ENCODE measurements at regions not wholly inside any gene's neighbourhood (a gene's known extent, or its start where the extent isn't known, plus 50 kb on each side); places are given as distances from the start of the nearest gene placed in this dataset.

- DNase-seq (ENCODE audit: low read depth in 2 of 2): no peak
These were observed 158.2 kb downstream of the CAND1 start for GRCh38 chr12:67427336-67427735.

DNA sequence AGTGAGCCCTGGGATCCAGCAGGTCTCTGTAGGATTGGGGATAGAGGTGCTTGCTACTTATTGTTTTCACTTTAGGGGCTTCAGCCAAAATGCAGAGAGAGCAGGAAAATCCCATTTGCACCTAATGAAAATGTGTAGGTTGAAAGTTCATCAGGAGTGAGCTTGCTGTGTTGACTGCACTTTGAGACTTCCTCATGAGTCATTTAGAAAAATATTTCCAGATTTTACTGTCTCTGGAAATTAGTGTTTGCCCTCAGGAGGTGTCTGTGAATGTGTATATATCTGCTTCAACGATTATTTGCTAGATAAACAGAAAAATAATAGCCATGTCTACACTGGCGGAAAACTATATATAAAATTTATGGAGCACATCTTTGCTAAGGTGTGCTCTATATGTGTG is 159.3 kb downstream of the CAND1 start:
- no peak for DNase-seq (ENCODE audit: low read depth in 2 of 2)

DNA sequence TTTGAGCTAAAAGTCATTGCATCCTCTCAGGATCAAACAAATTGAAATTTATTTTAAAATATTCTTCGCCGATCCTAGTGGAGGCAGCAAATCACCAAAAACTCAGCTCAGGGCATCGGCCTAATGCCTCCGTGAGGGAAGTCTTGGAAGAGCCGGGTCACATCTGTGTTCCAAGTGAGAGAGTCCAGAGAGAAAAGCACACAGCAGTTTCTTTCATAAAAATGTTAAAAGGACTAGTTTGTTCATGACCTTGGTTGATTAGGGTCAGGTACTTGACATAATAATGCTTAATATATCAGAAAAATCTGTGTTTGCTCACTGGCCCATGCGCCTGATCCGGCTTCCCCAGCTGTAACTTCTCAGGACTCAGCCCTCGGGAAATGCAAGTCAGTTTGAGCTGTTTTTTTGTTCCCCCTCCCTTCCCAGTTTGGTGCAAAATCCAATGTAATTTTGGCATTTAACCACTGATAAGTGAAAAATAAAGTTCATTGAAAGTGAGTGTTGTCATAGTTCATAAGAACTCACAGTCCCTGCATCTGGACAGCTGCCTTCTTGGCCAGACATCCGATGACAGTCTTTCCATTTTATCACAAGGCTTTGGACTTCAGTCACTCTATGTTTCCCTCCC is 161.7 kb downstream of the CAND1 start:
- no peak for DNase-seq (ENCODE audit: low read depth in 2 of 2)

GRCh38 chr12:67431411-67432020 is 162.4 kb downstream of the CAND1 start:
- no peak for DNase-seq (ENCODE audit: low read depth in 2 of 2)

DNA sequence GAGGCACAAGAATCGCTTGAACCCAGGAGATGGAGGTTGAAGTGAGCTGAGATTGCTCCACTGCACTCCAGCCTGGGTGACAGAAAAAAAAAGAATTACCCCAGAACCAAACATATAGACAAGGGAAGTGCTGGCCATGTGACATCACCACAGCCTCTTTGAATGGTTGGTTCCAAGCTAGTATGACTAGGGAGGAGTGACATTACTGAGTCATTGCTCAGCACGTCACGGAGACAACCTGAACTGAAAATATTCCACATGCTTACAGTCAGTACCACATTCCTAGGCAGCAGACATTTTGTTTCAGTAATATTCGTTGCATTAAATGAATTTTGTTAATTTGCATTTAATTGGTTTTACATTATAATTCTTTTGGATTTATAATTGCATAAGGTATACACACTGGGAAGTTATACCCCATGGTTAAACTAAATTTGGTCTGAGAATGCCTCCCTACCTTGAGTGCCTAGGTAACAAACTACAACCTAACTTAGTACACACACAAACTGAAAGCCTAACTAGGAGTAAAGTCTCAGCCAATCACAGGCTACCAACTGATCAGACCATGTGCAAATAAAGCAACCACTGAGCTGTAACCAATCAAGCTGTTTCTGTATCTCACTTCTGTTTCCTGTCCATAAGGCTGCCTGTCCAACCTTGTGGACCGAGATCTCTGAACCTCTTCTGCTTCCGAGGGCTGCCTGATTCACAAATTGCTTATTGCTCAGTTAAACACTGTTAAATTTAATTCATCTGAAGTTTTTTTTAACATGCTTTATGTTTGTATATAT is 164.4 kb downstream of the CAND1 start:
- no peak for DNase-seq (ENCODE audit: low read depth in 2 of 2)

DNA sequence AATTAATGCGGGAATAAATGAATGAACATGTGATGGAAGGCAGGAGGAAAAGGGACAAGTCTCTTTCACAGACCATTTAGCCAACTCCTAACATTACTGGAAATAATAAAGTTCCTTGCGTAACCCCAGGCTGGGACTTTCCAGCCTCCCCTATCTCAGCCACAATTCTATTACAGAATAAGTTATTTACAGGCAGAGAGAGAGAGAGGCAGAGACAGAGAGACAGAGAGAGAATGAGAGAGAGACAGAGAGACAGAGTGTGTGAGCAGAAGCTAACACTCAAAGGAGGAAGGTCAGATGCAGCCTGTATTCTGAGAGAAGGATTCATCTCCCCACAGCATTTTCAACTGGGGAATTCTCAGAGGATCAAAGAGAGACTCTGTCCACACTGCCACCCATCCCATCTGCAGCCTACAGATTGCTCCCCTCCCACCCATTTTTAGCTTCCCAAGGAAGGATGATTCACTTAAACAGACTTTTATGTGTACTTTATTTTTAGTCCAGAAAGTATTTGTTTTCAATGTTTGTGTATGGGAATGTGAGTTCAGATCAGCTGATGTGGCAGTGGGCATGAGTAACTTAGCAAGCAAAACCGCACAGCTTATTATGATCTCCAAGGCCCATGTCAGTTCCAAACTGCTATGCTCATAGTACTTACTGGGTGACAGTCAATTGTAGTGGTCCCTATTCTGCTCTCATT is 165.7 kb downstream of the CAND1 start:
- DNase-seq (ENCODE audit: low read depth in 2 of 2): no peak

- DNase-seq (ENCODE audit: low read depth in 2 of 2): no peak
These were observed 167.1 kb downstream of the CAND1 start for GRCh38 chr12:67436230-67436629.

GRCh38 chr12:67437011-67437410 is 167.9 kb downstream of the CAND1 start:
- DNase-seq (ENCODE audit: low read depth in 2 of 2): no peak

GRCh38 chr12:67439611-67440010 is 170.5 kb downstream of the CAND1 start:
- no peak for DNase-seq (ENCODE audit: low read depth in 2 of 2)

- peak; percentile 49 to 52 for DNase-seq (ENCODE audit: low read depth in 2 of 2)
These were observed 172.7 kb downstream of the CAND1 start for GRCh38 chr12:67441736-67442346.

DNA sequence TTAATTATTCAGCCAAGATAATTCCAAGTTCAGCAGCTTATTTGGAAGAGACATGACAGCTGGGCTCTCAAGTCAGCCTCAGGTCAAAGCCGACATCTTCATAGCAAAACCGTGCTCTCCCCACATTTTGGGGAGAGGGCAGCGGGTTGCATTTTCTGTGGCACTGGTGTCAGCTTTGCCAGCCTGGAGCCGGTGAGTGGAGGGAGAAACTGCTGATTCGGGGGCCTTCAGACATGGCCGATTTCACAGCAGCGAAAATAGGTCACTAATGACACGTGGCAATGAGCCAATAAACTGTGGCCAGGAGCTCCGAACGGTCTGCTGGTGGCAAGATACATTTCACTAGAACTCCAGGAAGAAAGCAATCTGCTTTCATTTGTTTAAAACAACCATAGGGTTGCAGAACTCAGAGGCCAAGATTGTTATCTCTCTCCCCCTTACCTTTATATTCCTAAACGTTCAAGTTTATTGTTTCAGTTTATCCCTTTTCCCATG is 173.2 kb downstream of the CAND1 start:
- DNase-seq (ENCODE audit: low read depth in 2 of 2): no peak

DNA sequence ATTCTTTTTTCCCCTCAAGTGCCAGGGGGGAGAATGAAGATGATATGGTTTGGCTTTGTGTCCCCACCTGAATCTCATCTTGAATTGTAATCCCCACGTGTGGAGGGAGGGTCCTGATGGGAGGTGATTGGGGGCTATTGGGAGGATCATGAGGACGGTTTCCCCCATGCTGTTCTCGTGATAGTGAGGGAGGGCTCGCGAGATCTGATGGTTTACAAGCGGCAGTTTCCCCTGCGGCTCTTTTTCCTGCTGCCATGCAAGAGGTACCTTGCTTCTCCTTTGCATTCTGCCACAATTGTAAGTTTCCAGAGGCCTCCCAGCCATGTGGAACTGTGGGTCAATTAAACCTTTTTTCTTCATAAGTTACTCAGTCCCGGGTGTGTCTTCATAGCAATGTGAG is 173.7 kb downstream of the CAND1 start:
- DNase-seq (ENCODE audit: low read depth in 2 of 2): no peak

- no peak for DNase-seq (ENCODE audit: low read depth in 2 of 2)
These were observed 175.4 kb downstream of the CAND1 start for GRCh38 chr12:67444542-67444941.

DNA sequence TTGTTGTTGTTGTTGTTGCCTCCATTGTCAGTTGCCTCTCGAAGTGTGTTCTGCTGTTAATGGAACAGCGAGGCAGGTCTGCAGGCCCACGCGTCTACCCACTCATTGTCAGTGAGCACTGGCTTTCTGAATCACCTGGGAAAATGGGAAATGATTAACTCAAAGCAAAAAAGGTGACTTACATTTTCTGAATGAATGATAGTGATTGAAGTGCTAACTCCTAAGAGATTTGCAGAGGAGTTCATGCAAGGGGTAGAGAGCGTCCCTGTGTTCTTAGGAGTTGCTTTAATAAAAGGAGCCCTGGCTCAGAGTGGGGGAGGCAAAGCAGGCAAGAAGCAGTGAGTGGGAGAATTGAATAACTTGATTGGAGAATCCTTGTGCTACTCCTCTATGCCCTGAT is 177.6 kb downstream of the CAND1 start:
- no peak for DNase-seq (ENCODE audit: low read depth in 2 of 2)

GRCh38 chr12:67447180-67447579 is 178.0 kb downstream of the CAND1 start:
- no peak for DNase-seq (ENCODE audit: low read depth in 2 of 2)

- no peak for DNase-seq (ENCODE audit: low read depth in 2 of 2)
These were observed 180.5 kb downstream of the CAND1 start for GRCh38 chr12:67449591-67450052.

GRCh38 chr12:67450441-67450840 is 181.3 kb downstream of the CAND1 start:
- no peak for DNase-seq (ENCODE audit: low read depth in 2 of 2)

- DNase-seq (ENCODE audit: low read depth in 2 of 2): no peak
These were observed 182.0 kb downstream of the CAND1 start for GRCh38 chr12:67451206-67451605.

DNA sequence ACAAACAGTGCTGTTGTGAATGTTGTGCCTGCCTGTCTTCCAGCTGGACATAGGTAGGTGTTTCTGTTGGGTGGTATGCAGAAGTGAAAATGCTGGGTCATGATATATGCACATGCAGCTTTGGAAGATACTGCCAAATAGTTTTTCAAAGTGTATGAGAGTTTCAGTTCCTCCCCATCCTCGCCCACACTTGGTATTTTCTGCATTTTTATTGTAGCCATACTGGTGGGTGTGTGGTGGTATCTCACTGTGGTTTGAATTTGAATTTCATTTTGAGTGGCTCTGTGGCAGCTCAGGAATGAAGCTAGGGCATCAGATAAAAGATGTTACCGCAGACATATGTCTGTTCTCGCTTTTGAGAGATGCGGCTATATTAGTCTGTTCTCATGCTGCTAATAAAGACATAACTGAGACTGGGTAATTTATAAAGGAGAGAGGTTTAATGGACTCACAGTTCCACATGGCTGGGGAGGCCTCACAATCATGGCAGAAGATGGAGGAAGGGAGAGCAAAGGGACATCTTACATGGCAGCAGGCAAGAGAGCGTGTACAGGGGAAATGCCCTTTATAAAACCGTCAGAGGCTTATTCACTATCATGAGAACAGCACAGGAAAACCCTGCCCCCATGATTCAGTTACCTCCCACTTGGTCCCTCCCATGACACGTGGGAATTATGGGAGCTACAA is 183.1 kb downstream of the CAND1 start:
- no peak for DNase-seq (ENCODE audit: low read depth in 2 of 2)

GRCh38 chr12:67453191-67453590 is 184.0 kb downstream of the CAND1 start:
- no peak for DNase-seq (ENCODE audit: low read depth in 2 of 2)

GRCh38 chr12:67455236-67455635 is 186.1 kb downstream of the CAND1 start:
- no peak for DNase-seq (ENCODE audit: low read depth in 2 of 2)
